HG03558 (cell line): ENCODE measurements at regions not wholly inside any gene's neighbourhood (a gene's known extent, or its start where the extent isn't known, plus 50 kb on each side); places are given as distances from the start of the nearest gene placed in this dataset.
"Not testable (repeated sequence)": the region's sequence is repeated elsewhere in the genome, so short reads cannot be mapped to it uniquely, and the experiment has no call there.

Experiments
- ATAC-seq: cut with Tn5 transposase; IDR thresholded peaks from one replicate; pipeline ENCODE4 v1.9.1; 2021; ENCODE audit warnings: moderate number of reproducible peaks; ENCODE audit not compliant: unreplicated experiment; ENCODE audit errors: extremely low read depth

DNA sequence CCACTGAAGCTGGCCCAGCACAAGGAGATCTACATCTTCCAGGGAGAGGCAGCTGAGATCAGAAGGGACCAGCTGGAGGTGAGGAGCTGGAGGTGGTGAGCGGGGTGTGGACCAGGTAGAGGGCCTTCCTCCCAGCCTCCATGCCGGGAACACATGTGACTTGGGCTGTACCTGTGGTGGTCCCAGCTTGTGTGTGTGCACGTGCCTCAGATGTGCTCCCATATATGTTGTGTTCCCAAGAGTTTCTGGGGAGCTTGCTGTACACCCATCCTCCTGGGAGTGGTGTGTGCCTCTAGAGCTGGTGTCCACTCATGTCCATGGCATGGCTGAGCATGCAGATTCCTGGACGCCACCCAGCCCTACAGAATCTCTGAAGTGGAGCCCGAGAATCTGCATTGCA, 183.7 kb upstream of the AKAP13 start:
- not testable (repeated sequence) for ATAC-seq

GRCh38 chr15:85197582-85197981, 182.8 kb upstream of the AKAP13 start:
- ATAC-seq: not testable (repeated sequence)

DNA sequence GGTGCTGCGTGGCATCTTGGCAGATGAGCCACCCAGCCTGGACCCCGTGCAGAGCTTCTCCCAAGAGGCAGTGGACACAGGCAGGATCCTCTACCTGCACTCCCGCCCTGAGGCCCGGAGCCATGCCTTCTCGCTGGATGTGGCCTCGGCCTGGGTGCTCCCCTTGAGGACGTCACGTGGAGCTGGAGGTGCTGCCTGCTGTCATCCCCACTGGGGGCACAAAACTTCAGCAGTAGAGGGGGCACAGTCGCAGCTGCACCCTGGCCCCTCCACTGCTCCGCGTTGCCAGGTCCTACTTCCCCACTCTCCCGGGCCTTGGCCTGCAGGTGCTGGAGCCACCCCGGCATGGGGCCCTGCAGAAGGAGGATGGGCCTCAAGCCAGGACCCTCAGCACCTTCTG, 182.0 kb upstream of the AKAP13 start:
- ATAC-seq: not testable (repeated sequence)

DNA sequence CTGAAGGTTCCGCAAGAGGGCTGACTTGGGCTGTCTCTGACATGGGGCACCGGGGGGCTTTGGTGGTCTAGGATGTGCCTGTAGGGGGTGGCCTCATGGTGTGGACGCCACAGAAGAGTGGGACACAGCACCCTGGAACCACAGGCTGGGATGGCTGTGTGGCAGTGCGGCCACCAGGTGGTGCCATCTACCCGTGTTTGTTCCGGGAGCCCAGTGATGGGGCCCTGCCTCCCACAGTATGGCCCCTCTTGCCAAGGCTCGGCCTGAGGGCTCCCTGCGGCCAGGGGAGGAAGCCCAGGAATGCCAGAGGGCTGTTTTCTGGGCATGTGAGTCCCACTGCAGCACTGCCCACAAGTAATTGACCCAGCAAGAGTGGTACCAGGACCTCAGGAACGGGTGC, 180.2 kb upstream of the AKAP13 start:
- not testable (repeated sequence) for ATAC-seq

- not testable (repeated sequence) for ATAC-seq
These were observed 179.1 kb upstream of the AKAP13 start for GRCh38 chr15:85201118-85201793.

DNA sequence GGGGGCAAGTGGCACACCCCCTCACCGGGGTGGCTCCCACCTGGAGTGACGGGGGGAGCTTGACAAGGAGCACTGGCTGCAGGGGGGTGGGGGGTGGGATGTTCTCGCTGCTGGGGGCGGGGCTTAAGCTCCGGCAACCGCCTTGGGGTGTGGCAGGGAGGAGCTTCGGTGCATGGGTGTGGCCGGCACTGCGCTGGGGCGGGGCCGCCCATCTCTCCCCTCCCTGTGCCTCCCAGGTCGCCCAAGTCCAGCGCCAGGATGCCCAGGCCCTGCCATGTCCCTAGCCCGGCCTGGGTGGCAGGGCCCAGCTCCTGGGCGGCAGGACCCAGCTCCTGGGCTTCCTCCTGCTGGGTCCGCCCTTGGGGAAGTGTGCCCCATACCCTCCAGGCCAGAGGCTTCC, 175.9 kb upstream of the AKAP13 start:
- not testable (repeated sequence) for ATAC-seq

GRCh38 chr15:85233791-85234325, 146.5 kb upstream of the AKAP13 start:
- ATAC-seq: not testable (repeated sequence)

DNA sequence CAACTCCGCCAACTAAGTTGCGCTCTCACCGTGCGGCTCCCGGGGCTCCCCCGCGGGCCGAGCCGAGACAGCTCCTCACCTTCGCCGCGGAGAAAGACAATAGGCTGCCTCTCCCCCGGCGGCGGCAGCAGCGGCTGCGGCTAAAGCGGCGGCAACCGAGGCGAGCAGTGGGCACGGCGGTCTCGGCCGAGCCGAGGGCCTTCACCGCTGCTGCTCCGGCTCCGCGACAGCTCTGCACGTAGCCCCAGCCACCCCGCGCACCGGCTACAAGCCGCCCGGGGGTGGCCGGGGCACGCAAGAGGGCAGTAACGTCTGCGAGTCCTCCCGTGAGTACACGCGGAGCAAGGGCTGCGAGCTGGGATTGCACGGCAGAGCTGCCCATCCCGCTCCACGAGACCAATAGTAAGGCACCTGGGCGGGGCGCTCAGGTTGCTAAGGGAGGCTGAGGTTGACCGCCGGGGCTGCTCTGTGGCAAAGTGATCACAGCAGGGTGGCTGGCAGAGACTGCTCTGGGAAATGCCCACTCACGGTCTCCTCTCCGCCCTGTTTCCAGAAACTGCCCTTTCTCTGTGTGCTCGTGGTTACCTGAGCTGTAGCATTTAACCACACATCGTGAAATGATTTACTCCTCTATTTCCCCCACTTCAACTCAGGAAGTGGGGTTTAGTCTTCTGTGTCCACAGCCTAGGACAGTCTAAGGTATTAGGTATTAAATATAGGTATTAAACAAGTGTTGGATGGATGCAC, 145.8 kb upstream of the AKAP13 start:
- not testable (repeated sequence) for ATAC-seq

DNA sequence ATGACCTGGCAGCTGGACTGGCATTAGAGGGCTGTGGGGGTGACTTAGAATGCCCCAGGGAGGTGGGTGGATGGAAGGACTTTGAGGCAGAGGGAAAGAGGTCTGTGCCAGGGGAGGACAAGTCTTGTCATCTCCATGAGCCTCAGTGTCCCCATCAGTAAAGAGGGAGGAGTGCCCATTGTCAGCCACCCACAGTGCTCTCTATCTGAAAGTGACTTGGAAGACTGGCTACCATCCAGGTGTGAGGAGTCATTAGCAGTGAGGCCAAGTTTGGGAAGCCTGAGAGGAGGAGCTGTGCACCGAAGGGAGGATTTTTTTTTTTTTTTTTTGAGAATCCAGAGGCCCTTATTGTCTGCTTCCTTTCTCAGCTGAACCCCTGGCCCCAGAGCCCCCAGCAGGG, 136.3 kb upstream of the AKAP13 start:
- ATAC-seq: not testable (repeated sequence)

- ATAC-seq: not testable (repeated sequence)
These were observed 129.4 kb upstream of the AKAP13 start for GRCh38 chr15:85250938-85251542.

- peak; percentile 71 for ATAC-seq
These were observed 127.0 kb upstream of the AKAP13 start for GRCh38 chr15:85253196-85253915.

DNA sequence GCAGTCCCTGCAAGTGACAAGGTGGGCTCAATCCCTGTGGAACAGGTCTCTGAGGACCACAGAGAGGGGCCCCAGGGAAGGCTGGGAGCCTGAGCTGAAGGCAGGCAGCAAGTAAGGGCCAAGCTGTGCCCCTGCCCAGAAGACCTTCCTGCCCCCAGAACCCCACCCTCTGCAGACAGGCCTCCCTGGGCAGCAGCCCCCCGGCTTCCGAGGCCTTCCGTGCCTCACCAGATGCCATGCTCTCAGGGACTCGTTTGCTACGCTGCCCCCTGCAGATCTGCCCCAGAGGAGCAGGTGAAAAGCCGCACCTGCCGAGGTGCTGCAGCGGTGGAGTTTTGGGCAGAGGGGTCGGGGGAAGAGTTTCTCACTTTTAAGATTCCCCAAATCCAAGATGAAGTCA, 125.4 kb upstream of the AKAP13 start:
- ATAC-seq: not testable (repeated sequence)

DNA sequence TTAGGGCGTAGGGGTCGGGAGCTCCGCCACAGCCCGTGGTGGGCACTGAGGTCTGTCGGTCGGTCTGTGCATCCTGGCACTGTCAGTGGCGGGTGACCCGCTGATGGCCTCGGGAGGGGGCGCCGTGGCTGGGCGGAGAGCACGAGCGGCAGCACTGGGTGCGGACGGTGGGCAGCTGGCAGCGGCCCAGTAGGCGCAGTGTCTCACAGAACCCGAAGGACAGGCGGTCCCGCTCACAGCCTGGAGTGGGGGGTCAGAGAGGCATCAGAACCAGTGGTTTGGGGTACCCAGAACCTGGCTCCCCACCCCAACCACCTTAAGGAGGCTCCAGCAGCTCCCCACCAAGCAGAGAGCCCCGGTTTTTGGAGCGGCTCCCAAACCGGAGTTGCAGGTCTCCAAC, 124.9 kb upstream of the AKAP13 start:
- not testable (repeated sequence) for ATAC-seq

- ATAC-seq: not testable (repeated sequence)
These were observed 124.1 kb upstream of the AKAP13 start for GRCh38 chr15:85256009-85256997.

- not testable (repeated sequence) for ATAC-seq
These were observed 122.3 kb upstream of the AKAP13 start for GRCh38 chr15:85258062-85258445.

- ATAC-seq: not testable (repeated sequence)
These were observed 121.7 kb upstream of the AKAP13 start for GRCh38 chr15:85258559-85259209.

- ATAC-seq: not testable (repeated sequence)
These were observed 119.9 kb upstream of the AKAP13 start for GRCh38 chr15:85260526-85260925.

DNA sequence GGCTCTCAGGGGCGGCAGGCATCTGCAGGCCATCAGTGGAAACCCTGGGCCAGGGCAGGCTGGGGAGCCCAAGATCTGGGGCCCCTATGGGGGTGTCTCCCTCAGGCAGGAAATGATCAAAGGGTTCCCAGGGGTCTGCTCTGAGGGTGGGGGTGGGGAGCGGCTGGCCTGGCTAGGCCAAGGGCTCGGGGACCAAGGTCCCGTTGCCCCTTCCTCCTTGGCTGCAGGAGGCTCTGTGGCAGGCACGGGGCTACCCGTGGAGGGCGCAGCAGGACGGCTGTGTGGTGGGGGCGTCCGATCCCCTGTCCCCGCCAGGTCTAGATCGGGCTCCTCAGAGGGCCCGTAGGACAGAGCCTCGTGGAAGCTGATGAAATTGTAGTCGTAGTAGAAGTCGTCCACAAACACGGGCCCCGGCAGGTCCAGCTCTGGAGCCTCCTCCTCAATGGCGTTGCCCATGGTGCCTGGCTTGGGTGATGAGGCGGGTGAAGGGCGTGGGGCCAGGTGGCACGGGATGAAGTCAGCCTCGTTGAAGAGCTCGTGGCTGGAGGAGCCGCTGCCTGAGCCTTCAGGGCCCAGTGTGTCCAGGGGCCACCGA, 117.8 kb upstream of the AKAP13 start:
- not testable (repeated sequence) for ATAC-seq
